ENCODE measurements at regions not wholly inside any gene's neighbourhood (a gene's known extent, or its start where the extent isn't known, plus 50 kb on each side); places are given as distances from the start of the nearest gene placed in this dataset.

GRCh38 chr4:128480945-128481344 lies 193.3 kb upstream of the PGRMC2 start:
- H3K9me3 ChIP-seq (ENCODE audit: low read length) = no peaks in the 10 kb centered on the region
- H3K9me2 ChIP-seq (ENCODE audit: low read depth, low read length) = no peaks in the 10 kb centered on the region
- no peaks in the 10 kb centered on the region for H3K27me3 ChIP-seq (ENCODE audit: insufficient read depth, low read length)
- no peak overlapping the region for H3K9ac ChIP-seq (ENCODE audit: low read length)
- H3K4me2 ChIP-seq (ENCODE audit: low read length) = no peak overlapping the region
- H2AFZ ChIP-seq (ENCODE audit: low read length) = no peak overlapping the region
- no peaks in the 10 kb centered on the region for H3K36me3 ChIP-seq (ENCODE audit: insufficient read depth, low read length)
- no peaks in the 10 kb centered on the region for H3K4me1 ChIP-seq (ENCODE audit: insufficient read depth, low read length, severe bottlenecking)
- no peak overlapping the region for H3K27ac ChIP-seq (ENCODE audit: low read depth, low read length, poor library complexity, severe bottlenecking)
- H3K79me2 ChIP-seq (ENCODE audit: insufficient read depth, low read length) = no peaks in the 10 kb centered on the region
- no peaks in the 10 kb centered on the region for H3F3A ChIP-seq (ENCODE audit: insufficient read depth, low read length)
- no peaks in the 10 kb centered on the region for H4K20me1 ChIP-seq (ENCODE audit: insufficient read depth, low read length)
- TF ChIP-seq EZH2 (IDR thresholded peaks at IDR 0.05; ENCODE audit: borderline replicate concordance, low read length) (no peak), CTCF (IDR thresholded peaks at IDR 0.05; ENCODE audit: low read length) (no peak)
- no peak overlapping the region for H3K4me3 ChIP-seq (ENCODE audit: low read depth, low read length, poor library complexity, severe bottlenecking)

- Histone ChIP-seq H3K27ac (ENCODE audit: low read depth, low read length, poor library complexity, severe bottlenecking) (no peak overlapping the region), H3K4me1 (ENCODE audit: insufficient read depth, low read length, severe bottlenecking) (no peaks in the 10 kb centered on the region), H3K4me2 (ENCODE audit: low read length) (no peak overlapping the region), H3K4me3 (ENCODE audit: low read depth, low read length, poor library complexity, severe bottlenecking) (no peak overlapping the region), H3K9me3 (ENCODE audit: low read length) (no peaks in the 10 kb centered on the region), H3K79me2 (ENCODE audit: insufficient read depth, low read length) (no peaks in the 10 kb centered on the region), H3F3A (ENCODE audit: insufficient read depth, low read length) (no peaks in the 10 kb centered on the region), H4K20me1 (ENCODE audit: insufficient read depth, low read length) (no peaks in the 10 kb centered on the region), H3K36me3 (ENCODE audit: insufficient read depth, low read length) (no peaks in the 10 kb centered on the region), H2AFZ (ENCODE audit: low read length) (no peak overlapping the region), H3K9ac (ENCODE audit: low read length) (no peak overlapping the region), H3K9me2 (ENCODE audit: low read depth, low read length) (no peaks in the 10 kb centered on the region), H3K27me3 (ENCODE audit: insufficient read depth, low read length) (no peaks in the 10 kb centered on the region)
- TF ChIP-seq CTCF (IDR thresholded peaks at IDR 0.05; ENCODE audit: low read length) = no peak
- TF ChIP-seq EZH2 (IDR thresholded peaks at IDR 0.05; ENCODE audit: borderline replicate concordance, low read length) = no peak
Observed at GRCh38 chr4:128477540-128477939, 189.9 kb upstream of the PGRMC2 start.

GRCh38 chr4:128475597-128475996 lies 188.0 kb upstream of the PGRMC2 start:
- H4K20me1 ChIP-seq (ENCODE audit: insufficient read depth, low read length) = no peaks in the 10 kb centered on the region
- H3K4me3 ChIP-seq (ENCODE audit: low read depth, low read length, poor library complexity, severe bottlenecking) = no peak overlapping the region
- TF ChIP-seq EZH2 (IDR thresholded peaks at IDR 0.05; ENCODE audit: borderline replicate concordance, low read length) (no peak), CTCF (IDR thresholded peaks at IDR 0.05; ENCODE audit: low read length) (no peak)
- no peaks in the 10 kb centered on the region for H3K79me2 ChIP-seq (ENCODE audit: insufficient read depth, low read length)
- no peak overlapping the region for H3K4me2 ChIP-seq (ENCODE audit: low read length)
- H3K9me2 ChIP-seq (ENCODE audit: low read depth, low read length) = no peaks in the 10 kb centered on the region
- no peaks in the 10 kb centered on the region for H3K9me3 ChIP-seq (ENCODE audit: low read length)
- no peak overlapping the region for H2AFZ ChIP-seq (ENCODE audit: low read length)
- H3K27ac ChIP-seq (ENCODE audit: low read depth, low read length, poor library complexity, severe bottlenecking) = no peak overlapping the region
- H3F3A ChIP-seq (ENCODE audit: insufficient read depth, low read length) = no peaks in the 10 kb centered on the region
- no peaks in the 10 kb centered on the region for H3K27me3 ChIP-seq (ENCODE audit: insufficient read depth, low read length)
- H3K9ac ChIP-seq (ENCODE audit: low read length) = no peak overlapping the region
- H3K36me3 ChIP-seq (ENCODE audit: insufficient read depth, low read length) = no peaks in the 10 kb centered on the region
- H3K4me1 ChIP-seq (ENCODE audit: insufficient read depth, low read length, severe bottlenecking) = no peaks in the 10 kb centered on the region
